Neutrophil (primary cell): ENCODE measurements at regions not wholly inside any gene's neighbourhood (a gene's known extent, or its start where the extent isn't known, plus 50 kb on each side); places are given as distances from the start of the nearest gene placed in this dataset.

Experiments
- H3K27ac ChIP-seq: fragments of 200-600 bp; sonication (generic); 2 replicates; pipeline ENCODE4 v1.5.1; 2016; ENCODE audit warnings: mild to moderate bottlenecking, moderate library complexity
- H3K27me3 ChIP-seq: fragments of 200-600 bp; sonication (generic); 2 replicates; pipeline ENCODE4 v1.6.0; 2016; ENCODE audit warnings: mild to moderate bottlenecking
- H3K36me3 ChIP-seq: fragments of 200-600 bp; sonication (generic); 2 replicates; pipeline ENCODE4 v1.5.1; 2017
- H3K4me1 ChIP-seq, 2 experiments: fragments of 200-600 bp in 1 of 2; sonication (generic) in 1 of 2; 1 replicate in 1 of 2; 2 replicates in 1 of 2; pipeline versions ENCODE4 v1.5.1 to v1.6.1; 2013 to 2016; ENCODE audit warnings: low read depth in 1 of 2, low read length in 1 of 2, mild to moderate bottlenecking in 1 of 2, moderate library complexity in 1 of 2; ENCODE audit not compliant: control insufficient read depth in 1 of 2, insufficient read depth in 1 of 2
- H3K4me3 ChIP-seq, 2 experiments: fragments of 200-600 bp in 1 of 2; sonication (generic) in 1 of 2; 1 replicate in 1 of 2; 2 replicates in 1 of 2; pipeline ENCODE4 v1.5.1; 2013 to 2016; ENCODE audit warnings: low read depth in 1 of 2, low read length in 1 of 2, mild to moderate bottlenecking in 1 of 2, moderate library complexity in 1 of 2
- H3K9me3 ChIP-seq: fragments of 200-600 bp; sonication (generic); 2 replicates; pipeline ENCODE4 v1.5.1; 2016
- CTCF ChIP-seq: fragments of 200-600 bp; sonication (generic); IDR thresholded peaks from 2 replicates; pipeline ENCODE4 v1.5.1; 2016; ENCODE audit warnings: antibody characterized with exemption

- TF ChIP-seq CTCF: no peak
- Histone ChIP-seq H3K9me3 (no peaks in the 10 kb centered on the region), H3K27ac (no peak overlapping the region), H3K4me1 (no peaks in the 10 kb centered on the region), H3K4me3 (no peak overlapping the region), H3K27me3 (no peaks in the 10 kb centered on the region), H3K36me3 (no peaks in the 10 kb centered on the region)
Observed at GRCh38 chr9:108467161-108467560, 388.6 kb downstream of the ACTL7B start.

GRCh38 chr9:108466304-108466703, 389.5 kb downstream of the ACTL7B start:
- TF ChIP-seq CTCF: no peak
- Histone ChIP-seq H3K27ac (no peak overlapping the region), H3K4me1 (no peaks in the 10 kb centered on the region), H3K36me3 (no peaks in the 10 kb centered on the region), H3K27me3 (no peaks in the 10 kb centered on the region), H3K4me3 (no peak overlapping the region), H3K9me3 (no peaks in the 10 kb centered on the region)

- no peak overlapping the region for H3K4me3 ChIP-seq
- no peak overlapping the region for H3K27ac ChIP-seq
- H3K36me3 ChIP-seq: no peaks in the 10 kb centered on the region
- no peak for TF ChIP-seq CTCF
- no peaks in the 10 kb centered on the region for H3K27me3 ChIP-seq
- H3K4me1 ChIP-seq: no peaks in the 10 kb centered on the region
- no peaks in the 10 kb centered on the region for H3K9me3 ChIP-seq
Observed at GRCh38 chr9:108463932-108464606, 391.7 kb downstream of the ACTL7B start.

GRCh38 chr9:108456903-108457302, 398.9 kb downstream of the ACTL7B start:
- Histone ChIP-seq H3K9me3 (no peaks in the 10 kb centered on the region), H3K4me1 (no peaks in the 10 kb centered on the region), H3K4me3 (no peak overlapping the region), H3K27ac (no peak overlapping the region), H3K27me3 (no peaks in the 10 kb centered on the region), H3K36me3 (no peaks in the 10 kb centered on the region)
- TF ChIP-seq CTCF: no peak

GRCh38 chr9:108445431-108446071, 410.2 kb downstream of the ACTL7B start:
- Histone ChIP-seq H3K4me1 (no peaks in the 10 kb centered on the region), H3K9me3 (no peaks in the 10 kb centered on the region), H3K36me3 (no peaks in the 10 kb centered on the region), H3K4me3 (no peak overlapping the region), H3K27ac (no peak overlapping the region), H3K27me3 (no peaks in the 10 kb centered on the region)
- TF ChIP-seq CTCF: no peak
